HEK293 (cell line): ENCODE measurements at regions not wholly inside any gene's neighbourhood (a gene's known extent, or its start where the extent isn't known, plus 50 kb on each side); places are given as distances from the start of the nearest gene placed in this dataset.

ENCODE experiments used
- CTCF ChIA-PET: fragments of 350-600 bp; formaldehyde crosslinking; extraction: SDS; loops from one replicate; lab custom pipeline; 2021; ENCODE audit warnings: antibody characterized with exemption; lab: Yijun Ruan, JAX
- POLR2A ChIA-PET: fragments of 300-600 bp; formaldehyde crosslinking; extraction: SDS; loops from one replicate; lab custom pipeline; 2020; ENCODE audit warnings: antibody characterized with exemption, inconsistent platforms; lab: Yijun Ruan, JAX
- H3K27ac ChIP-seq: fragments of 200-500 bp; sonication (Bioruptor generic); 2 replicates; pipeline ENCODE4 v1.5.1; 2014; ENCODE audit warnings: low read depth, low read length, control low read depth, inconsistent platforms; ENCODE audit errors: extremely low read depth
- H3K36me3 ChIP-seq, 2 experiments: fragments of 200-500 bp in 1 of 2; sonication (Bioruptor generic) in 1 of 2; 1 replicate in 1 of 2; 2 replicates in 1 of 2; pipeline ENCODE4 v1.5.1; 2014 to 2017; ENCODE audit warnings: inconsistent platforms in 2 of 2, low read length in 2 of 2; ENCODE audit not compliant: control insufficient read depth in 2 of 2, insufficient read depth in 1 of 2
- H3K4me1 ChIP-seq: fragments of 200-500 bp; sonication (Bioruptor generic); 2 replicates; pipeline ENCODE4 v1.5.1; 2014; ENCODE audit warnings: mild to moderate bottlenecking, low read length, inconsistent platforms; ENCODE audit not compliant: control insufficient read depth, insufficient read depth
- H3K4me3 ChIP-seq: 2 replicates; pipeline ENCODE4 v1.5.1; 2011; ENCODE audit warnings: low read depth, mild to moderate bottlenecking, control low read depth, low read length, moderate library complexity
- H3K9me3 ChIP-seq: fragments of 200-500 bp; sonication (Bioruptor generic); 2 replicates; pipeline ENCODE4 v1.5.1; 2014; ENCODE audit warnings: low read depth, low read length, inconsistent platforms; ENCODE audit not compliant: control insufficient read depth, insufficient read depth
- BCL11B ChIP-seq: fragments of 450-650 bp; formaldehyde crosslinking; IDR thresholded peaks from 2 replicates; pipeline ENCODE4 v1.5.1; 2016; ENCODE audit warnings: low read depth, missing biosample characterization, missing genetic modification characterization
- HOXD13 ChIP-seq: sonication (generic); formaldehyde crosslinking; IDR thresholded peaks from 2 replicates; pipeline ENCODE4 v1.8.0; 2022; ENCODE audit warnings: missing genetic modification reagents, borderline replicate concordance
- OSR2 ChIP-seq: fragments of 450-650 bp; formaldehyde crosslinking; IDR thresholded peaks from 2 replicates; pipeline ENCODE4 v1.5.1; 2016; ENCODE audit warnings: missing biosample characterization, missing genetic modification characterization
- SCRT1 ChIP-seq: fragments of 450-650 bp; formaldehyde crosslinking; IDR thresholded peaks from 2 replicates; pipeline ENCODE4 v1.5.1; 2016; ENCODE audit warnings: missing biosample characterization, missing genetic modification characterization, borderline replicate concordance
- TCF7L2 ChIP-seq: IDR thresholded peaks from 2 replicates; pipeline ENCODE4 v1.6.1; 2011; ENCODE audit warnings: low read depth, mild to moderate bottlenecking, inconsistent platforms, low read length, moderate library complexity, borderline replicate concordance
- ZFP3 ChIP-seq: fragments of 450-650 bp; formaldehyde crosslinking; IDR thresholded peaks from 2 replicates; pipeline ENCODE4 v1.5.1; 2016; ENCODE audit warnings: low read depth, missing biosample characterization, missing genetic modification characterization
- ZFP37 ChIP-seq: fragments of 450-650 bp; formaldehyde crosslinking; IDR thresholded peaks from 2 replicates; pipeline ENCODE4 v1.5.1; 2016; ENCODE audit warnings: missing biosample characterization, missing genetic modification characterization
- ZNF184 ChIP-seq: fragments of 450-650 bp; IDR thresholded peaks from 2 replicates; pipeline ENCODE4 v1.5.1; 2018; ENCODE audit warnings: missing biosample characterization, mild to moderate bottlenecking, missing genetic modification characterization
- ZNF391 ChIP-seq: fragments of 450-650 bp; formaldehyde crosslinking; IDR thresholded peaks from 2 replicates; pipeline ENCODE4 v1.5.1; 2016; ENCODE audit warnings: low read depth, missing biosample characterization, missing genetic modification characterization, borderline replicate concordance
- ZNF514 ChIP-seq: fragments of 450-650 bp; formaldehyde crosslinking; IDR thresholded peaks from 2 replicates; pipeline ENCODE4 v1.5.1; 2016; ENCODE audit warnings: missing biosample characterization, missing genetic modification characterization
- ZNF558 ChIP-seq: fragments of 450-650 bp; formaldehyde crosslinking; IDR thresholded peaks from 2 replicates; pipeline ENCODE4 v1.5.1; 2016; ENCODE audit warnings: missing biosample characterization, missing genetic modification characterization
- ZNF677 ChIP-seq: fragments of 450-650 bp; IDR thresholded peaks from 2 replicates; pipeline ENCODE4 v1.5.0; 2018; ENCODE audit warnings: missing biosample characterization, mild to moderate bottlenecking, missing genetic modification characterization, moderate library complexity
- ZNF776 ChIP-seq: fragments of 450-650 bp; formaldehyde crosslinking; IDR thresholded peaks from 2 replicates; pipeline ENCODE4 v1.5.0; 2017; ENCODE audit warnings: missing biosample characterization, missing genetic modification characterization, borderline replicate concordance
- ZSCAN30 ChIP-seq: fragments of 450-650 bp; IDR thresholded peaks from 2 replicates; pipeline ENCODE4 v1.5.1; 2018; ENCODE audit warnings: missing biosample characterization, mild to moderate bottlenecking, missing genetic modification characterization, moderate library complexity
- TF ChIP-seq, protein P1 (sequence below): fragments of 450-650 bp; formaldehyde crosslinking; IDR thresholded peaks from 2 replicates; pipeline ENCODE4 v1.5.1; 2016; ENCODE audit warnings: missing biosample characterization, missing genetic modification characterization
- TF ChIP-seq, protein P2 (sequence below): fragments of 450-650 bp; formaldehyde crosslinking; IDR thresholded peaks from 2 replicates; pipeline ENCODE4 v1.5.1; 2016; ENCODE audit warnings: missing biosample characterization, missing genetic modification characterization, low read depth
- TF ChIP-seq, protein P3 (sequence below): fragments of 450-650 bp; formaldehyde crosslinking; IDR thresholded peaks from 2 replicates; pipeline ENCODE4 v1.5.1; 2017; ENCODE audit warnings: missing biosample characterization, missing genetic modification characterization
- TF ChIP-seq, protein P4 (sequence below): fragments of 450-650 bp; formaldehyde crosslinking; IDR thresholded peaks from 2 replicates; pipeline ENCODE4 v1.5.1; 2016; ENCODE audit warnings: missing biosample characterization, missing genetic modification characterization
- TF ChIP-seq, protein P5 (sequence below): sonication (generic); formaldehyde crosslinking; IDR thresholded peaks from 2 replicates; pipeline ENCODE4 v1.8.1; 2022; ENCODE audit warnings: mild to moderate bottlenecking, moderate library complexity, missing genetic modification reagents
- TF ChIP-seq, protein P6 (sequence below): fragments of 450-650 bp; formaldehyde crosslinking; IDR thresholded peaks from 2 replicates; pipeline ENCODE4 v1.5.1; 2017; ENCODE audit warnings: missing biosample characterization, missing genetic modification characterization

DNA sequence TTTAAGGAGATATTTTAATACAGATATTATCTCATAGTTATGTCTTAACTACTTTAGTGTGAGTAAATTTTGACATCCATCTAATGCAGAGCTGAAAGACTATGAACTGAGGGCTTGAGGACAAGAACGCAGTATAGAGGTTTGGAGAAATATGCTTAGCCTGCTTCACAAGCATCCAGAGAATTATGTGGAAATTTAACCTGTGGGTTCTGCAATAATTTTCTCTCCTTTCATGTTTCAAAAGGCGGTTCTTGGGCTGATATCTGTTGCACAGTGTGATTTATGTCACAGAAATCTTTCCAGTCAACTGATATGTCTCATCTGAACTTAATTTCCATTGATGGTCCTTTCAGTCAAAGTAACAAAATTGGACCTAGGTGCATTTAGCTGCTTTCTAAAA, 371.9 kb upstream of the VRK2 start:
- Histone ChIP-seq H3K9me3 (no peaks in the 10 kb centered on the region), H3K27ac (no peak overlapping the region), H3K36me3 (no peaks in the 10 kb centered on the region), H3K4me3 (no peak overlapping the region), H3K4me1 (no peaks in the 10 kb centered on the region)
- TF ChIP-seq TCF7L2 (no peak), HOXD13 (CRISPR knock-in tag) (no peak), ZNF677 (tag by site-specific recombination) (no peak), ZNF391 (tag by site-specific recombination) (no peak), ZNF514 (tag by site-specific recombination) (no peak), ZSCAN30 (tag by site-specific recombination) (no peak), ZFP3 (tag by site-specific recombination) (no peak), ZNF558 (no peak), ZNF184 (no peak), ZNF776 (tag by site-specific recombination) (no peak), OSR2 (tag by site-specific recombination) (no peak), BCL11B (tag by site-specific recombination) (no peak), ZFP37 (tag by site-specific recombination) (no peak), SCRT1 (tag by site-specific recombination) (no peak)
- TF ChIP-seq, protein P1, sequence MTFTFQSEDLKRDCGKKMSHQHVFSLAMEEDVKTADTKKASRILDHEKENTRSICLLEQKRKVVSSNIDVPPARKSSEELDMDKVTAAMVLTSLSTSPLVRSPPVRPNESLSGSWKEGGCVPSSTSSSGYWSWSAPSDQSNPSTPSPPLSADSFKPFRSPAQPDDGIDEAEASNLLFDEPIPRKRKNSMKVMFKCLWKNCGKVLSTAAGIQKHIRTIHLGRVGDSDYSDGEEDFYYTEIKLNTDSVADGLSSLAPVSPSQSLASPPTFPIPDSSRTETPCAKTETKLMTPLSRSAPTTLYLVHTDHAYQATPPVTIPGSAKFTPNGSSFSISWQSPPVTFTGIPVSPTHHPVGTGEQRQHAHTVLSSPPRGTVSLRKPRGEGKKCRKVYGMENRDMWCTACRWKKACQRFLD = no peak
- TF ChIP-seq, protein P2, sequence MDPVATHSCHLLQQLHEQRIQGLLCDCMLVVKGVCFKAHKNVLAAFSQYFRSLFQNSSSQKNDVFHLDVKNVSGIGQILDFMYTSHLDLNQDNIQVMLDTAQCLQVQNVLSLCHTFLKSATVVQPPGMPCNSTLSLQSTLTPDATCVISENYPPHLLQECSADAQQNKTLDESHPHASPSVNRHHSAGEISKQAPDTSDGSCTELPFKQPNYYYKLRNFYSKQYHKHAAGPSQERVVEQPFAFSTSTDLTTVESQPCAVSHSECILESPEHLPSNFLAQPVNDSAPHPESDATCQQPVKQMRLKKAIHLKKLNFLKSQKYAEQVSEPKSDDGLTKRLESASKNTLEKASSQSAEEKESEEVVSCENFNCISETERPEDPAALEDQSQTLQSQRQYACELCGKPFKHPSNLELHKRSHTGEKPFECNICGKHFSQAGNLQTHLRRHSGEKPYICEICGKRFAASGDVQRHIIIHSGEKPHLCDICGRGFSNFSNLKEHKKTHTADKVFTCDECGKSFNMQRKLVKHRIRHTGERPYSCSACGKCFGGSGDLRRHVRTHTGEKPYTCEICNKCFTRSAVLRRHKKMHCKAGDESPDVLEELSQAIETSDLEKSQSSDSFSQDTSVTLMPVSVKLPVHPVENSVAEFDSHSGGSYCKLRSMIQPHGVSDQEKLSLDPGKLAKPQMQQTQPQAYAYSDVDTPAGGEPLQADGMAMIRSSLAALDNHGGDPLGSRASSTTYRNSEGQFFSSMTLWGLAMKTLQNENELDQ (tag by site-specific recombination) = no peak
- TF ChIP-seq, protein P3, sequence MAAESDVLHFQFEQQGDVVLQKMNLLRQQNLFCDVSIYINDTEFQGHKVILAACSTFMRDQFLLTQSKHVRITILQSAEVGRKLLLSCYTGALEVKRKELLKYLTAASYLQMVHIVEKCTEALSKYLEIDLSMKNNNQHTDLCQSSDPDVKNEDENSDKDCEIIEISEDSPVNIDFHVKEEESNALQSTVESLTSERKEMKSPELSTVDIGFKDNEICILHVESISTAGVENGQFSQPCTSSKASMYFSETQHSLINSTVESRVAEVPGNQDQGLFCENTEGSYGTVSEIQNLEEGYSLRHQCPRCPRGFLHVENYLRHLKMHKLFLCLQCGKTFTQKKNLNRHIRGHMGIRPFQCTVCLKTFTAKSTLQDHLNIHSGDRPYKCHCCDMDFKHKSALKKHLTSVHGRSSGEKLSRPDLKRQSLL (tag by site-specific recombination) = no peak
- TF ChIP-seq, protein P4, sequence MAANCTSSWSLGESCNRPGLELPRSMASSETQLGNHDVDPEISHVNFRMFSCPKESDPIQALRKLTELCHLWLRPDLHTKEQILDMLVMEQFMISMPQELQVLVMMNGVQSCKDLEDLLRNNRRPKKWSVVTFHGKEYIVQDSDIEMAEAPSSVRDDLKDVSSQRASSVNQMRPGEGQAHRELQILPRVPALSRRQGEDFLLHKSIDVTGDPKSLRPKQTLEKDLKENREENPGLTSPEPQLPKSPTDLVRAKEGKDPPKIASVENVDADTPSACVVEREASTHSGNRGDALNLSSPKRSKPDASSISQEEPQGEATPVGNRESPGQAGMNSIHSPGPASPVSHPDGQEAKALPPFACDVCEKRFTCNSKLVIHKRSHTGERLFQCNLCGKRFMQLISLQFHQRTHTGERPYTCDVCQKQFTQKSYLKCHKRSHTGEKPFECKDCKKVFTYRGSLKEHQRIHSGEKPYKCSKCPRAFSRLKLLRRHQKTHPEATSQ (tag by site-specific recombination) = no peak
- TF ChIP-seq, protein P5, sequence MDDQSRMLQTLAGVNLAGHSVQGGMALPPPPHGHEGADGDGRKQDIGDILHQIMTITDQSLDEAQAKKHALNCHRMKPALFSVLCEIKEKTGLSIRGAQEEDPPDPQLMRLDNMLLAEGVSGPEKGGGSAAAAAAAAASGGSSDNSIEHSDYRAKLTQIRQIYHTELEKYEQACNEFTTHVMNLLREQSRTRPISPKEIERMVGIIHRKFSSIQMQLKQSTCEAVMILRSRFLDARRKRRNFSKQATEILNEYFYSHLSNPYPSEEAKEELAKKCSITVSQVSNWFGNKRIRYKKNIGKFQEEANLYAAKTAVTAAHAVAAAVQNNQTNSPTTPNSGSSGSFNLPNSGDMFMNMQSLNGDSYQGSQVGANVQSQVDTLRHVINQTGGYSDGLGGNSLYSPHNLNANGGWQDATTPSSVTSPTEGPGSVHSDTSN (CRISPR knock-in tag) = no peak
- TF ChIP-seq, protein P6, sequence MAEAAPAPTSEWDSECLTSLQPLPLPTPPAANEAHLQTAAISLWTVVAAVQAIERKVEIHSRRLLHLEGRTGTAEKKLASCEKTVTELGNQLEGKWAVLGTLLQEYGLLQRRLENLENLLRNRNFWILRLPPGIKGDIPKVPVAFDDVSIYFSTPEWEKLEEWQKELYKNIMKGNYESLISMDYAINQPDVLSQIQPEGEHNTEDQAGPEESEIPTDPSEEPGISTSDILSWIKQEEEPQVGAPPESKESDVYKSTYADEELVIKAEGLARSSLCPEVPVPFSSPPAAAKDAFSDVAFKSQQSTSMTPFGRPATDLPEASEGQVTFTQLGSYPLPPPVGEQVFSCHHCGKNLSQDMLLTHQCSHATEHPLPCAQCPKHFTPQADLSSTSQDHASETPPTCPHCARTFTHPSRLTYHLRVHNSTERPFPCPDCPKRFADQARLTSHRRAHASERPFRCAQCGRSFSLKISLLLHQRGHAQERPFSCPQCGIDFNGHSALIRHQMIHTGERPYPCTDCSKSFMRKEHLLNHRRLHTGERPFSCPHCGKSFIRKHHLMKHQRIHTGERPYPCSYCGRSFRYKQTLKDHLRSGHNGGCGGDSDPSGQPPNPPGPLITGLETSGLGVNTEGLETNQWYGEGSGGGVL (tag by site-specific recombination) = no peak
- CTCF ChIA-PET = no interaction called here
- POLR2A ChIA-PET = no interaction called here
